ENCODE measurements at regions not wholly inside any gene's neighbourhood (a gene's known extent, or its start where the extent isn't known, plus 50 kb on each side); places are given as distances from the start of the nearest gene placed in this dataset.

DNA sequence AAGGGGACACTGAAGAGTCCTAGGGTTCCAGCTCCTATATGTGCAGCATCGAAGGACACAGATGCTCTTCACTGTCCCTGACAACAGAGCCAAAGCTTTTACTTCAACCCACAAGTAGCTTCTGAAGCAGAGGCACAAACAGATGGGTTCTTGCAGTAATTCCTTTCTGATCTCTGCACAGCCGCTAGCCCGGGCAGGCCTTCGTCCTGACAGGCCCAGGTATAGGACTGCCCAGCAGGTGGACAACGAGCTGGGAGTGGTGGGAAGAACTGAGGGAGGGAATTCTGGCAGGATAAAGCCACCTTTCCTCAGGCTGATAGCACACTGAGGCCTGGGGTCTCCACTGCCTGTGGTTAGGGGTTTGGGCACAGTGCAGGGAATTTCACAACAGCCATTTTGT is 94.8 kb downstream of the RHOB start:
- DNase-seq: no peak

DNA sequence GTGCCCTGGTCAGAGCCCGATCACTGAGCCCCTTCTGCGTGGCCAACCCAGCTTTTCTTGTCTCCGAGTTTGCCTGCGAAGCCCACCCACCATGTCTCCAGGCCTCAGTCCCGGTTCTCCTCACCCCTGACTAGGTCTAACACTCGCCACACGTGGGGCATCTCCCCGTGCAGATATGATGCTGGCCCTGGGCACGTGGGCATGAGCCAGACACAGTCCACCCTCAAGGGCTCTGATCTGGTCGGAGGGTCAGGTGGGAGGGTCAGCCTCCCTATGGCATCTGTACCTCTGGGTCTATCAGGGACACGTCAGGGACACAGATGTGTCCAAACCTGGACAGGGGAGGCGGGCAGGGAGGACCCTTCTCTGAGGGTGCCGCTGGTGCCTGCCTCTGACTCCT is 95.4 kb downstream of the RHOB start:
- no peak for DNase-seq

DNA sequence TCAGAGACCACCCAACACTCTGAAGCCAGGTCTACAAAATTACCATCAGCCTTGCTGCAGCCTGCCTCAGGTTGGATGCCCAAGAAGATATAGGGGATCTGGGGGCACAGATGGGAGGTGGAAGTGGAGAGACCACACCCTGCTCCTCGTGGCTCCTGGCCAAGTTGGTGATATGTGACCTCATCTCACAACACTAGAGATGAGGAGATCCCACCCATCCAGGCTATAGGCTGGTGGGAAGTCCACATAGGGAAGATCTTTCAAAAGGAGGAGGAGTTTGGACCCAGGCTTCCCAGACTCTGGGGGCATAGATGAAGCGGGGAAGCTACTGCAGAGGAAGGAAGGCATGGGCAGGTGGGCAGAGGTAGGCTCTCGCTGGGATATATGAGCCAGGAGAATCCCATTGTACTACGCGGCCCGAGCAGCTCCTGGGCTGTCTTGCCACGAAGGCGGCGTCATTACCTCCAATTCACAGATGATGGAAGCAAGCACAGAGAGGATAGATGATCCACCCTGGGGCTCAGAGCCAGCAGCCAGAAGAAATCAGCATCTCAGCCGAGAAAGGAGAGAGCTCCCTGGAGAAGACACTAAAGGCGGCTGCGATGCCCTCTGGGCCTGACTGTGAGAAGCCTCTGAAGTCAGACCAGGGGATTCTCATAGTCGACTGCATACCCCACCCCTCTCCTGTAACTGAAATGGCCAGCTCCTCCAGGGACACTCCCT is 96.0 kb downstream of the RHOB start:
- no peak for DNase-seq

DNA sequence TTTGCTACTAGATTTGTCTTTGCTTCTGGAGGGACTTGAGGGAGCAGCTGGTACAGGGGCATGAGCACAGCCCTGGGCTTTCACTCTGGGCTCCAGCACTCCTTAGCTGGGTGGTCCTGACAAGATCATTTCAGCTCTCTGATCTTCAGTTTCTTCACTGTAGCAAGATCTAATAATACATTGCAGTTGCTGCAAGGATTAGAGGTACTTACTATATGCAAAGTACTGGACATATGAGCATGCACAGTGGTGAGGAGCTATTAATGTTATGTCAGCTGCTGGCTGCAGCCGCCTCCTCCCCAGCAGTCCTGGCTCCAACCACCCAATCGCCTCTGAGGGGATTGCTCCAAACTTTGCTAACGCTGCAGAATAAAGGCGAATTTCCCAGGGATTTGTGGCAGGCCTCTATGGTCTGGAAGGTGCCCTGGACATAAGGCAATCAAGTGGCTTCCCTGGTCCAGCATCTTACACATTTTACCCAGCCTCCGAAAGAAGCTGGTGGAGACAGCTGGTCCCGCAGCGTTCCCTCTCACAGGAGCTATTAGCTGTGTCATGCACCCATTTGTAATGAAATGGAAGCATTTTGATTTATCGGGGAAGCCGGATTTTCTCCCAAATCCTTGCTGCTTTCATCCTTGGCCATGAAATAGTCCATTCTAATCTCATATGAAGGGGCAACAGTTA is 96.7 kb downstream of the RHOB start:
- DNase-seq: no peak

DNA sequence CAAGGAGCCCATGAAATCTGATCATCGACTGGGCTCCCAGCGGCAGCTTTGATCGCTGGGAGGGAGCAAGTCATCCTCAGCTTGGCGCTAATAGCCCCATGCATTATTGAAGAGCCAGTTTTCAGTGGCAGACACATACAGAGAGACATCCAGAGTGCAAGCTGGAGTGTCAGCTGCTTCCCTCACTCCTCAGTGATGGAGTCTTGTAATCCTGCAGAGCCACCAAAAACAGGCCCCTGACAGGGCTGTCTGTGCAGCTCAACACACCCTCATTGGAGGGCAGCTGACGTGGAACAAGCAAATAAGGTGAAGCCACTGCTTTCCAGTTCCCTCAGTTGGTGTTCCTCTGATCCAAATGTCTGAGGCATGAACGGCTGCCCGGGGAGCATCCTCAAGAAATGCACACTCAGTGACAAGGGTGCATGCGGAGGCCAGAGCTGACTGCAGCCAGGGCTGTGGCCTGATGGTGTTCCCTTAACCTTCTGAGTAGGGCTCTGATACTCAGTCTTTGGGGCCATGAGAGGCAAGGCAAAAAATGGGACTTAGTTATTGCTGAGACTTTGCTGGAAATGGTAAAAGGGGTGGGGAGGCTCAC is 97.4 kb downstream of the RHOB start:
- no peak for DNase-seq

DNA sequence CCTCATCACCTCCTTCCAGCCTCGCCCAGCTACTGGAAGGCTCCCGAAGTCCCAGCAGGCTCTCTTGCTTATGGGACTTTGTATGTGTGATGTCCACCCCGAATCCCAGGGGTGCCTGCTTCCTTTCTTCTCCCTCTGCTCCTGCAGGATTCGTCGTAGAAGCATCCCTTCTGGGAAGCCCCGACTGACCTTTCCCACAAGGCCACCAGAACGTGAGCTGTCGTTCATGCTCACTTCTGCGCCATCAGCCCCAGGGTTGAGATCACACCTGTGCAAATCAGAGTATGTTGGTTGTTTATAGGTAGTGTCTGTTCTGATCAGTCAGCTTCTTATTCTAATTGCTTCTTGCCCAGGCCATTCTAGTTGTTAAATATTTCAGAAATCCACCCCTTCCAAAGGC is 101.8 kb downstream of the HS1BP3 start:
- DNase-seq: no peak

DNA sequence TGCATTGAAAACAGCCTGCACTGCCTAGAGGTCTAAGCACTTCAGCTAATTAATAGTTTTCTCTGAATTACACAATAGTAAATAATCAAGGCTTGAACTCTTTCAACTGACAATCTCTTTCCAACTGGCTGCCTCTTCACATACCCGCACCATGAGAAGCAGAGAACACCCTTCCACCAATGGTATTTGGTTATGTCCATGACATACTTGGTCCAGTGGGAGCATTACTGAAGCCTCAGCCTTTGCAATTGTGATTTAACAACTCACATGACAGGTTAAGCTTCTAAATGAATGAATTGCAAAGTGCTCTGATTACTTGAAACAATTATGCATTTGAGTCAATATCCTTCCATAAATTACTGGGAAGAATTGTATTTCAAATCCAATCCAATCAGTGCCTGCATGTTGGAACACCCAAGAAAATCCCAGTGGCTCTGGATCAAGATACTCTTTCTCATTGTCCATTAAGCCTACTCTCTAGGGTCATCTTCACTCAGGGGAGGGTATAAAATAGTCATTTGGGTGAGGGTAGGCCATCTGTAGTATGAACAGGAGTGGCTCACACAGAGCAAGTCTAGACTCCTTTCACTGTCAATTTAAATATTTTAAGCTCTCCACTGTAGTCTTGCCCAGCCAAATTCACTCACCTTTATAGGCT is 101.1 kb downstream of the HS1BP3 start:
- DNase-seq: no peak

DNA sequence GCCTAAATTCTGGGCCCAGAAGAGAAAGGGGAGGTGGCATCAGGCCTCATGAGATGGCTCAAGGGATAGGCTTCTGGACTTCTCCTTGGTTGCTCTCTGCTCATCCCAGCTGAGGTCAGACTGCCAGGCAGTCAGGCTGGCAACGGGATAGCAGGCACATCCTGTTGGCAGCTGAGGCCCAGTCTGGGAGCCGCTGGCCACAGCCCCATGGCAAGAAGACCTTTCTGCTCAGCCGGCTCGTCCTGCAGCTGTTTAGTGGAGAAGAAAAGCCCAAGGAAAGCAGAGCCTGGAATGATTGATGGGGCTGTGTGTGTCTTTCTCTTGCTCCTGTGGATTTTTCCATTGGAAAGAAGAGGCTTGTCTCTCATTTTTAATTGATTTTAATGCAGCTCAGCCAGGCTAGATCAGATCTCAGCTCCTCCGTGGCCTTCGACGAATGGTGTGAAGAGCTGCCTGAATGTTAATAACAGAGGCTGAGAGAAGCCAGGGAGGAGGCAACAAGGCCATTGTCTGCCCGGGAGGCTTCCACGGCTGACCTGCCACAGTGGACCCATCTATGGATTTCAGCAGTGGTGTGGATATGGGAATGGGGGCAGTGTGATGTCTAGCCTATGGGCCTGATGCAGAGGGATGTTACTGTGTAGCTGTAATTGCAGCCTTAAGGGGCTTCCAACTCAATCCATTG is 99.5 kb downstream of the HS1BP3 start:
- DNase-seq: no peak

DNA sequence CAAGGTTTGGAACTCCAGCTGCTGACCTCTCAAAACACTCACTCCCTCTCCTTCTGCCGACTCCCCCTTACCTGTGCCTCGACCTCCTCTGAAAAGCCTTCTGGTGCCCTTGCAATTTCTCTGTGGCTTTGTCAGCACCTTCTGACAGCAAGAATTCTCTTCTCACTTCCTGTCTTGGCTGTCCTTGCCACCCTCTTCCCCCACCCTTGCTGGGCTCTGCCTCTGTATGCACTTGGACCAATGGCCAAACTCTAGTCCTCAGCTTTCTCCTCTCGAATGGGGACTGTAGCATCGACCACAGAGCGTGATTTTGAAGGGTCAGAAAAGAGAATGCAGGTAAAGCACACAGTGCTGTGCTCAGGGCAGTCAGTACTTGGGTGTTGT is 99.0 kb downstream of the HS1BP3 start:
- DNase-seq: no peak

DNA sequence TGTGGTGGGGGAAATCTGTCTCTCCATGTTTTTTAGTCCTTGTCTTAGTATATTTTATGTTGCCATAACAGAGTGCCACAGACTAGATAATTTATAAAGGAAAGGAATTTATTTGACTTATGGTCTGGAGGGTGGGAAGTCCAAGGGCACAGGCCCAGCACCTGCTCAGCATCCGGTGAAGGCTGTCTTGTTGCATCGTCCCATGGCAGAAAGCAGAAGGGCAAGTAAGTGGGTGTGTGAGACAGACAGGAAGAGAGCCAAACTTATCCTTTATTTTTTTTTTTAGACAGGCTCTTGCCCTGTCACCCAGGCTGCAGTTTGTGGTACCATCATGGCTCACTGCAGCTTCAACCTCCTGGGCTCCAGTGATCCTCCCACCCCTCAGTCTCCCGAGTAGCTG is 98.1 kb downstream of the HS1BP3 start:
- DNase-seq: no peak

DNA sequence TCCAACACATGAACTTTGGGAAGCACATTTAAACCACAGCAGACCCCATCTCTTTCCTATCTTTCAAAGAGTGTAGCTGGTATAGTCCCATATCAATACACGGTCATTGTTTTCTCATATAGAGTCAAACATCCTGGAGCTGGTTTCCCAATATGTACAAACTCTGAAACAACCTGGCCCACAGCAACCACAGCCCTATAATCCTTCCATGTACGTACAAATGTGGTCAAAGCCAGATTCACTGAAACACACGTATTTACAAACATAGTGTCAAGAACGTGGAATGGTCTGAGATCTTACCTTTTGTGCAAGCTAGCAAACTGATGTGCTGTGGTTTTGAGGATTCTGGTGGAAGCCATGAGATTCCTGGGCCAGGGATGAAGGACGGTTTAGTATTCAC is 97.3 kb downstream of the HS1BP3 start:
- no peak for DNase-seq

DNA sequence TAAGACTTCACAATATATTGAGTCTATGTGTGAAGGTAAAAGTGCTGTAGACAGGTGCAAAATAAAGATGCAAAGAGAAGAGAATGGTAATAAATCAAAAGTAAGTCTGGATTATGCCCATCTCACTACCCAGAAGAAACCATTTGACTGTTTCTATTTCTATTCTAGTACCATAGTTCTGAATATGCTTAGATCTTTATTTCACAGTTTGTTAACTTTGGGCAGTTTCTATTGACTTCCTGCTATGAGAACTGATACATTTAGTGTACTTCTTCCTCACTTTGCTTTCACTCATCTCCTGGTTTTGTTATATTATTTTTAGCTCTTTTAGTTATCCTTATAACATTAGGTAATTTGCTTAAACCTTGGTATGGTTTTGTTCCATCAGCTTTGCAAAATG is 94.9 kb downstream of the HS1BP3 start:
- no peak for DNase-seq

DNA sequence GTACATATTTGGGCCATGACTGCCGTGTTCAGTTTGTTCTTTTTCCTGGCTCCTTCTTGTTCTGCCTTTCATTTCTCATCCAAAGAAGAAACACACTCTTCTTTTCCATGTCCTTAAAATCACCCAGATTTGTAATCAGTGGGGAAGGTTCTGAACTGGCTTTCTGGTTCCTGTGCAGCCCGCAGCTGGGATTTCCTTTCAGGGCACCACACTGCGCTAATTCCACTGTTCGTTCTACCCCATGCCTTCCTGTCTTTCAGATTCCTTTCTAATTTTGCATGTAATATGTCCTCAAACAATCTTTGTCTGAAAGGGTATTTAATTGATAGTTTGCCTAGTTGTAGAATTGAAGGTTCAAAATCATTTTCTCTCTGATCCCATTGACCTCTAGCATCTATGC is 94.1 kb downstream of the HS1BP3 start:
- no peak for DNase-seq

DNA sequence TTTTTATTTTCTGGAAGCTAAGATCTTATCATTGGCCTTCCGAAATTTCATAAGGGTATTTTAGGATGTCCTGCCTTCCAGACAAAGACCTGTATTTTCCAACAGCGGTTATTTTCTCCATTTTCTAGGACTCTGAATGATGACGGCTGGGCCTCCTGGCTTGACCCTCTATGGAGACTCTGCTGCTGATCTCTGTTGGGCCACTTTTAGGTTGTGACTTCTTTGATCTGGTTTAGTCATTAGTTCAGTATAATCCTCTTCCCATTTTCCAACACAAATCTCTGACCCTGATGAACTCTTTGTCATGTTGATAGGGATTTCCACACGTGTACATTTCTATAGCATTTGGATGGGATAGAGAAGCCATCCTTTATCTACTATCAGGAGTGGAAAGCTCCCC is 93.7 kb downstream of the HS1BP3 start:
- DNase-seq: no peak

DNA sequence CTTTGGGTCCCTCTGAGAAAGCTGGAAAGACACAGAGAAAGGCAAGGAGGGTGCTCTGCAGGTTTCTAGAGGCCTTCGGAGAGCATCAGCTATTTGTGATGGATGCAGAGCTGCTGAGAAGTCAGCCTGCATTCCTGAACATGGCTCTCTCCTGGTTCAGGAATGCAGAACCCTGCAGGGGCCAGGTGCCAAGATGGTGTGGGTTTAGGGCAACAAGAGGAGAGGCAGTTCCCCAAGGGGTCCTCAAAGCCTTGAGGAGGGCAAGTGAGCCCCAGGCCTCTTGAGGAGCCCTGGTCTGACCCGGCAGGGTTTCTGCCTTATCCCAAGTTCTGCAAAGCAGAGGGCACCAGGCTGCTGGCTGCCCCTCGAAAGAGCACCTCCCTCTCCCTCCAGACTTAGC is 93.3 kb downstream of the HS1BP3 start:
- DNase-seq: no peak

DNA sequence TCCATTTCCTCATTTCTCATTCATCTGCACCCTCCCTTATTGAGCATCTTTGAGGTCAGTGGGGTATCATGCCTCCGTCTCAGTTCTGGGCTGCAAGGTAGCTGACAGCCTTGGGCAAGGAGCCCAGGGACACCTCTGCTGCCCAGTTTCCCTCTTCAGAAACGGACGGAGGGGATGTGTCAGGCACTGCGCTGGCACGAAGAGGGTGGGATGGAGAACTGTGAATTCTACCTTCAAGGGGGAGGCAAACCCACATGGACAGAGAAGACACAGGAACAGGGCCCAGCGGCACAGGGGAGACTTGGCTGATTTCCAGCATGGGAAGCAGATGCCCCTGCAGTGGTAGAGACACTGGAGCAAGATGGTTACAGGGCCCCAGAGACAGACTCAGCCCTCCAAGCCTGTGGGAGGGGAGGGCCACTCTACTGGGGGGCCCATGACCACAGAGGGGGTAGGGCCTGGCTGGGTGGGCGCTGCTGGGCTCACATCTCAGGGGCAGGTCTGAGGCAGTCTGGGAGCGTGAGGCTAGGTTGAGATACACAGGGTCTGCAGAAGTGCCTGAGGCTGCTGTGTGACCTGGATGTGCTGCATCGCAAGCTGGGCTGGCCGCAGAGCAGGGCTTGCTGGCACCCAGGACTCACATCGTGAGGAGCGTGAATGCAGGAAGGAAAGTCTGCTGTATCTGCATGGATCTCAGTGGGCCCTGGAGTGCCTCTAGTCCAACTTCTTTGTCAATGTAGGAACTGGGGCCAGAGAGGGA is 92.3 kb downstream of the HS1BP3 start:
- DNase-seq: no peak

DNA sequence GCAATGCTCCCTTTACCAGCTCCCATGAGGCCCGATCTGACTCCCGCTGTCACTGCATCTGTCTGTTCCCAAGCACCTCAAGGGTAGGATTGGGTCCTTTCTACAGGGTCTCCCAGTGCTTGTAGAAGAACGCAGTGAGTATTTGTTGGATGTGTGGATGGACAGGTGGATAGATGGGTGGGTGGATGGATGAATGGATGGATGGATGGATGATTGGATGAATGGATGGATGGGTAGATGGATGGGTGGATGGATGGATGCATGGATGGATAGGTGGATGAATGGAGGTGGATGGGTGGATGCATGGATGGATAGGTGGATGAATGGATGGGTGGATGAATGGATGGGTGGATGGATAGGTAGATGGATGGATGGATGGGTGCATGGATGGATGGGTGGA is 91.6 kb downstream of the HS1BP3 start:
- DNase-seq: no peak

DNA sequence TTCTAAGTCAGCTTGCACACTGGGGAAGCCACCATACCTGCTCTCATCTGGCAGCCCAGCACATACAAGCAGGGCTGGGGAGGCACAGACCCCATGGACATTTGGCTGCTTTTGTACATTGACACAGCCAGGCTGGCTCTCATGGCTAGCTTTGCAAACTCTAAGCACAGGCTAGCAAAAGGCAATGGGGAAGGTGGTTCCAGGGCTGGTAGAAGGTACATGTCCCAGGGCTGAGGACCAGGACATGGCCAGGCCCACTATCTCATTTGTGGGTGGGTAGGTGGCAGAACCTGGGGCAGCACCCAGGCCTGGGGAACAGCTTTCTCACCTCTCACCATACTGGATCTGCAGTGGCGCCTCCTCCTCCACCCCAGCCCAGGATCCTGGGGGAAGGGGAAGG is 90.9 kb downstream of the HS1BP3 start:
- no peak for DNase-seq

DNA sequence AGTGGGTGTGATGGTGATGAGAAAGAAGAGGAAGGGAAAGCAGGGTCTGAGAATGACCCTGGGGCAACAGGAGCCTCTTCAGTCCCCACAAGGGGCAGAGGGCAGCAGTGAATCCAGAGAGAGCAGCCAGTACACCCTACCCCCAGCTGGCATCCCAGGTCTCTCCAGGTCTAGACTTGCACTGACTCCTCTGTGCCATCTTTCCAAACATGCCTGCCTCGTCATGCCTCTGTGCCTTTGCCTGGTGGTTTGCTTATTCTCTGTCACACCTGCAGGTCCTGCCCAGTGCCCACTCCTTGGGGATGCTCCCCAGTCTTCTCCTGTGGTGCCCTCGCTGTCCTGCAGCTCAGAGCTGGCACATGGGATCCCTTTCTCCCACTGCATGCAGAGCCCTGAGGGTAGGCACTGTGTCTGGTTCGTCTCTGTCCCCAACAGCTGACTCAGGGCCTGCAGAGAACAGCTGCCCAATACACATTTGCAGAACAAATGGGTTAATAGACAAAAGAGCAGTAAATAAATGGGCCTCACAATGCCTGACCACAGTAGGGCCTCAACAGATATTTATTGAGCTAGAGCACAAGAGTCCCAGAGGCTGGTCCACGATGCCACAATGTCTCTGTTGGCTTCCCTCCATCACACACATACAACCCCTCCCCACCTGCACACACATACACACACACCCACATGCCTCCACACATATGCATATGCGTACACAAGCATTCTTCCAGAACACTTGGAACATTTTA is 89.8 kb downstream of the HS1BP3 start:
- DNase-seq: no peak

DNA sequence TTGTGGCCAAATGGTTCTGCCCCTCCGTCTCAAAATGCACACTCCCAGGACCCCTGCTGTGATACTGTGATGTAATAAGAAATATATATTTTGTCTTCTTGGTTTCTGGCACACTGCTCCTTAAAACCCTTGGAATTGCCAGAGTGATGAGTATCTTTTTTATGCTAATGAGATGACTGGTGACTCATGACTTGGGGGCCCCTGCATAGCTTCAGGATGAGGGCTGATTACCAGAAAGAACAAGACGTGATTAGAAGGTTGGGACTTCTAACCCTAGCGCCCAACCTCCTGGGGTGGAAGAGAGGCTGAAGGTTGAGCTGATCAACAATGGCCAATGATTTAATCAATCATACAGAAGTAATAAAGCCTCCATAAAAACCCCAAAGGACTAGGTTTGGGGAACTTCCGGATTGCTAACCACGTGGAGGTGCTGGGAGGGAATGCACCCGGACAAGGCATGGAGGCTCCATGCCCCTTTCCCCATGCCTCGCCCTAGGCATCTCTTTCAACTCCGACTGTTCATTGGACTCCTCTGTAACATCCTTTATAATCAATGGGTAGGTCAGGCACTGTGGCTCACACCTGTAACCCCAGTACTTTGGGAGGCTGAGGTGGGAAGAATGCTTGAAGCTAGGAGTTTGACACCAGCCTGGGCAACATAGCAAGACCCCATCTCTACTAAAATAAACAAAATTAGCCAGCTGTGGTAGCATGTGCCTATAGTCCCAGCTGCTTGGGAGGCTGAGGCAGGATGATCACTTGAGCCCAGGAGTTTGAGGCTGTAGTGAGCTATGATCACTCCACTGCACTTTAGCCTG is 89.1 kb downstream of the HS1BP3 start:
- no peak for DNase-seq
